Neuron (in vitro differentiated cells): ENCODE measurements at regions not wholly inside any gene's neighbourhood (a gene's known extent, or its start where the extent isn't known, plus 50 kb on each side); places are given as distances from the start of the nearest gene placed in this dataset.
"Not testable (repeated sequence)": the region's sequence is repeated elsewhere in the genome, so short reads cannot be mapped to it uniquely, and the experiment has no call there.

Experiments
- H2AFZ ChIP-seq: one replicate; pipeline ENCODE4 v1.6.1; 2013; ENCODE audit warnings: low read depth, mild to moderate bottlenecking, inconsistent platforms, low read length, moderate library complexity
- H3K27me3 ChIP-seq: one replicate; pipeline ENCODE4 v1.6.1; 2013; ENCODE audit warnings: low read length; ENCODE audit not compliant: insufficient read depth
- H3K36me3 ChIP-seq: one replicate; pipeline ENCODE4 v1.6.1; 2013; ENCODE audit warnings: low read length; ENCODE audit not compliant: insufficient read depth
- H3K4me1 ChIP-seq: one replicate; pipeline ENCODE4 v1.6.1; 2013; ENCODE audit warnings: low read length; ENCODE audit not compliant: insufficient read depth
- H3K4me3 ChIP-seq: 2 replicates; pipeline ENCODE4 v1.5.1; 2013; ENCODE audit warnings: mild to moderate bottlenecking, low read length, moderate library complexity
- H3K9me3 ChIP-seq: one replicate; pipeline ENCODE4 v1.6.1; 2013; ENCODE audit warnings: low read length

DNA sequence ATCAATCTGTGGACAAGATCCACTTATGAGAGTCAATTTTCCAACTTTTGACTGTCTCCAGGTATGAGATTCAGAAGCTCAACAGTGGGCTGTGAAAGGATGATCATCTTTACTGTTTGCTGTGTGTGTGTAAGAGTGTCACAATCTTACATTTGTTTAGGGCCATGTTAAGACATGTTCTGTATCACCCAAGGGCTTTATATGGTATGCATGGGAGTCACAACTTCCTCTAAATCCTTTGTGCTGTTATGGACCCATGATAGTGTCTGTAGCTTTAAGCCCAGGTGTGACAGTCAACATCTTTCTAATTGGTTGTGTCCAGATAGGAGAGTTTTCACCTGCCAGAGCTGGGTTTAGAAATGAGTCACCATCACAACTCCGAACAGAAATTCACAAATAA lies 70.2 kb downstream of the ZNF726 start:
- H2AFZ ChIP-seq, H3K4me3 ChIP-seq, H3K27me3 ChIP-seq, H3K9me3 ChIP-seq, H3K4me1 ChIP-seq, H3K36me3 ChIP-seq: not testable (repeated sequence)

DNA sequence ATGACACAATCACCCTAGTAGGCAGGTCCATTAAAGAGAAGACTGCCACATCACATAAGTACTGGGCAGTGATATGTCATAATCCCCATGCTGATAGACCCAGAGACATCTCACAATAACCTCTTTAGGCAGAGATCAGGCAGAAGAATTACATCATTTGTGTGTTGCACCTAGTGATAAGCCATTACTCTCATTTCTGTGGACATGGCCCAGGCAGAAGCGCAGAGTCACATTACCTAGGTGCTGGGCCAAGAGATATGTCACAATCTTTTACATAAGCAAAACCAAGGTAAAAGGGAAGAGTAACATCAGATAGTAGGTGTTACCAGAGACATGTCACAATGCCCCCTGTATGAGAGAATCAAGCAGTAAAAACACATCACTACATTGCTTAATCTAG lies 71.9 kb downstream of the ZNF726 start:
- H3K4me1 ChIP-seq = no peaks in the 10 kb centered on the region
- H3K4me3 ChIP-seq = no peak overlapping the region
- no peaks in the 10 kb centered on the region for H3K36me3 ChIP-seq
- no peaks in the 10 kb centered on the region for H3K27me3 ChIP-seq
- no peak overlapping the region for H2AFZ ChIP-seq
- no peaks in the 10 kb centered on the region for H3K9me3 ChIP-seq

DNA sequence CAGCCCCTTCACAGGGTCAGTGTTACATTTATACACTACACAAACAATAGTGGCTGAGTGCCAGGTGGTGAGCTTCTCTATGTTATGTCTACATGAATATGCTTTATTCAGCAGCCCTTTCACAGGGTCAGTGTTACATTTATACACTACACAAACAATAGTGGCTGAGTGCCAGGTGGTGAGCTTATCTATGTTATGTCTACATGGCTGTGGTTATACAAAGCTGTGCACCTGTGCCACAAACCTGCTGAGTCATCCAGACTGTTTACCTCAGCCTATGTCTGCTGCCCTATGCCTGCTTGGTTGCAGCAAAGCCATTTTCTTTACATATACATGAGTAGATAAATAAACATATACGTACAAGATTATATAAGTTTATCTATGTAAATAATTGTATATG lies 76.5 kb downstream of the ZNF726 start:
- Histone ChIP-seq H3K27me3 (no peaks in the 10 kb centered on the region), H3K4me3 (no peak overlapping the region), H3K9me3 (no peaks in the 10 kb centered on the region), H2AFZ (no peak overlapping the region), H3K36me3 (no peaks in the 10 kb centered on the region), H3K4me1 (no peaks in the 10 kb centered on the region)

DNA sequence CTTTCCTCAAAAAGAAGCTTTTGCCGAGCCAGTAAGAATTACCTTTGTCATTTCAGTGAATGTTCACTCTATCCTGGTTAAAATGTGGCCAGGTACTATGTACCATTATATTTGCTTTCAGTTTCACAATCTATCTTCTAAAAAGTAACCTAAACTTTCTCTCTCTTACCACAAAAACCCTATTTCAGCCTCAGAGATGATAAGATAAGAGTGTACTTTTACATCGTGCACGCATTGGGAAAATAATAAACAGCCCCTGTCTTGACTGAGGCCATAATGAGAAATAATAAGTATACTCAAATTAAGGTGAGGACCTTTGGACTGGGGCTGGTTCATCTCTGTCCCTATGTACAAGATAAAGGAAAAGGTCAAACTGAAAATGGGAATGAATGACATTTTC lies 77.7 kb downstream of the ZNF726 start:
- Histone ChIP-seq H3K27me3 (no peaks in the 10 kb centered on the region), H2AFZ (no peak overlapping the region), H3K4me1 (no peaks in the 10 kb centered on the region), H3K36me3 (no peaks in the 10 kb centered on the region), H3K4me3 (no peak overlapping the region), H3K9me3 (no peaks in the 10 kb centered on the region)

DNA sequence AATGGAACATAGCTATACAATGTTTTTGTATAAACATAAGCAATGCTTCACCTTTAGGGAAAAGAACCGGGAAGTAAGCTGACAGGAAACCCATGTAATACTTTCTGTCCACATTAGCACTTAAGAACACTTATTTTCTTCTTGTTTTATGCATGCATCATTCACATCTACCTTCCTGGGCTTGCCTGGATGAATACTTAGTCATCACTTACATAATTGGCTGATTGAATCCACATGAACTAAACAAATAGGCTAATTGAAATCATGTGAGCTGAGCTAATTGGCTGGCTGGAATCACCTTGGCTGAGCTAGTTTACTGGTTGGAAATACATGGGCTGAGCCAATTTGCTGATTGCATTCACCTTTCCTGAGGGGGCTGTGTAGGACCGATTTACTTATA lies 78.8 kb downstream of the ZNF726 start:
- H3K4me3 ChIP-seq = no peak overlapping the region
- no peaks in the 10 kb centered on the region for H3K36me3 ChIP-seq
- H3K4me1 ChIP-seq = no peaks in the 10 kb centered on the region
- H2AFZ ChIP-seq = no peak overlapping the region
- H3K27me3 ChIP-seq = no peaks in the 10 kb centered on the region
- H3K9me3 ChIP-seq = peaks cover 4% of the 10 kb centered on the region

DNA sequence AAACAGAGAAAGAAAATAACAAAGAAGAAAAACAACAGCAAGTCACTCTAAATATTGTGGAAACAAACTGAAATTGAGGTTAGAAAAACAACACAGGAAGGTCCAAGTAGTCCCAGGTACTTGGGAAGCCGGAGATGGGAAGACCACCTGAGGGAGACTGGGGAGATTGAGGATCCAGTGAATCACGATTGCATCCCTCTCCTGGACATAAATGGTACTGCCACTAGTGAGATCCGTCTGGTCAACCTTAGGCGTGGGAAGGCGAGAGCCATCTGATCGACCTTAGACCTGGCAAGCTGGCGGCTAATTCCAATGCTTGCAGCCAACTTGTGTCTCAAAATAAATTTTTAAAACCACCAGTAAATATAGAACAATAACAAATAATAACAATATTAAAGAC lies 81.9 kb downstream of the ZNF726 start:
- Histone ChIP-seq H3K9me3 (peaks cover 4% of the 10 kb centered on the region), H3K27me3 (no peaks in the 10 kb centered on the region), H2AFZ (no peak overlapping the region), H3K36me3 (no peaks in the 10 kb centered on the region), H3K4me3 (no peak overlapping the region), H3K4me1 (no peaks in the 10 kb centered on the region)

DNA sequence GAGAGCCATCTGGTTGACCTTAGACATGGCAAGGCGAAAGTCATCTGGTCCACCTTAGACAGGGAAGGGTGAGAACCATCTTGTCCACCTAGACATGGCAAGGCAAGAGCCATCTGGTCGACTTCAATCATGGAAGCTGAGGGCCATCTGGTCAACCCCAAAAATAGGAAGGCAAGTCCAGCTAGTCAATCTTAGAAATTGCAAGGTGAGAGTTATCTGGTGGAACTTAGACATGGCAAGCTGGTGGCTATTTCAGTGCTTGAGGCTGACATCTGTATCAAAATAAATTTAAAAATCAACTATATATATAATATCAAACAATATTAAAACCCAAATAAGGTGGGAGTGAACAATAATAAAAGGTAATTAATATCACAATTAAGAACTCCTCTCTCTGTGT lies 83.9 kb downstream of the ZNF726 start:
- Histone ChIP-seq H3K4me3 (no peak overlapping the region), H3K9me3 (peaks cover 4% of the 10 kb centered on the region)

DNA sequence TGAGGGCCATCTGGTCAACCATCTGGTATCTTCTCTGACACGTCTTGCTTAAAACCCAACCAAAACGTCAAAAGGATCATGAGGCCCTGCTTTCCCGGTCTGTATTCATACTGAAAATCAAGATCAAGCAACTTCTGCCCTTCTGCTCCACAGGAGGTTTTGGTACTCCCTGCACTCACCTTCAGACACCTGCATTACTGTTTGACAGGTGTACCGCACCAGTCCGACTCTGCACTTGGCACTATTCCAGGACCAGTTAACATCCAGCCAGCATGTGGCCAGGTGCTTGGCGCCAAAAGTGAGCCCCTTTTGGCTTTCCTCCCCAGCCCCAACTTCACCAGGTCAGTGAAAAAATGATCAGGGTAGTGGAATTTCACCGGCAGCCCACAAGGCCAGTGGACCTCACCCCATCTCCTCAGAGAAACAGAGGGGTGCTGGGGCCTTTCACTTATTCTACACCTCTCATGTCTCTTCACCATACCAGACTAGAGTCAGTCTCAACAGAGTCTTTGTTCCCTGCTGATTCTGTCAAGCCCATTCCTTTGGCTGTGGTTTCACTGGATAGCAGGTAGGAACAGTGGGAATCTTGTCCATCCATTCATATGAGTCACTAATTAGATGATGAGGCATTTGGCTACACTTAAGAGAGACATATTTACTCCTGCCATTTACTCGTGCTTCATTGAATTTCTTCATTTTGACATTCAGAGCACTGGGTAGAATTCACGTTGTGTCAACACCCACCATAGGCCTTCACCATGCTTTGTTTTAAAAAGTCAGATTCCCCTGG lies 85.3 kb downstream of the ZNF726 start:
- Histone ChIP-seq H2AFZ (no peak overlapping the region), H3K36me3 (no peaks in the 10 kb centered on the region), H3K4me3 (no peak overlapping the region), H3K27me3 (no peaks in the 10 kb centered on the region), H3K9me3 (peaks cover 4% of the 10 kb centered on the region), H3K4me1 (no peaks in the 10 kb centered on the region)

More for the DNA sequence above, 83.9 kb downstream of the ZNF726 start:
- H3K4me1 ChIP-seq = no peaks in the 10 kb centered on the region
- no peak overlapping the region for H2AFZ ChIP-seq
- no peaks in the 10 kb centered on the region for H3K27me3 ChIP-seq
- H3K36me3 ChIP-seq = no peaks in the 10 kb centered on the region

DNA sequence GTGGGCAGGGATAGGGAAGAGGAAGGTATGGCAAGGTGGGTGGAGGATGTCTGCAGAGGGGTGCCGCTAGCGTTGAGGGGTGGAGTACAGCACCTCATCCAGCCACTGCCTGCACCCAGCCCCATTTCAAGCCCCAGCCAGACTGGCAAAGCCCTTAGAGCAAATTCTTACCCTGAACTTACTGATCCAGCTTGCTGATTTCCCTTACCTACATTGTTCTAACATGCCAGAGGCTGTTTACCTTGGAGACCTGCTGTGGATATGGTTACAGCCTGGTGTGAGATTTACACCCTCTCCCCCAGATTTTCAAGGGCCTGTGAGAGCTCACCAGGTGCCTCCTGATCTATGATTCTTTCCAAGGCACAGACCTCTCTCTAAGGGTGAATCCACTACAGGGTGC lies 86.0 kb downstream of the ZNF726 start:
- Histone ChIP-seq H2AFZ (no peak overlapping the region), H3K27me3 (no peaks in the 10 kb centered on the region), H3K4me3 (no peak overlapping the region), H3K9me3 (peaks cover 4% of the 10 kb centered on the region), H3K36me3 (no peaks in the 10 kb centered on the region), H3K4me1 (no peaks in the 10 kb centered on the region)

DNA sequence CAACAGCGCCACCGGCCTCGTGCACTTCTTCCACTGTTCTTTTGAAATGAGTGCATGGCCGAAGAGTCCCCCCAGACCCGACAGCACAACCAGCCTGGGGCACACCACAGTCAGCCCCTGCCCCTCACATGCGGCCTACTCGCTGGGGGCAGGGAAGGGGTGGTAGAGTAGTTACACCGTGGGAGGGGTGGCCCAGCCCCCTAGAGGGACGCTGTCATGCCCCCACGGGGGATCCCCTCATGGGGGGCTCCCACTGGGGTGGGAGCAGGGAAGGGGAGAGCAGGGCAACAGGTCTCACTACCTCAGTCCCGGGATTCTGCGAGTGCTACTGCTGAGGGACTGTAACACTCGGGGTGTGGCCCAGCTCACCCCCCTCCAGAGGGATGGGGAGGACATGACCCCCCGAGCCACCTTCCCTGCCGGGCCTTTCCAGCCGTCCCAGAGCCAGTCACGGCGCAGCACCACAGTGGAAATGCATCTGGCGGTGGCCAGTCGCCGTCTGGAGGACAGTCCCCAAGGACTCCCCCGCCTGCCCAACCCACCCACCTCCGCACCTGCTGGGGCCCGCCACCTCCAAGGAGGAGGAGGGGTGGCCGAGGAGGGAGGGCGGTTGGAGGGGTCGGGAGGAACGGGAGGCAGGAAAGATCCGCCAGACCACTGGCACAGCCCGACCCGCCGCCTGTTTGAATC lies 84.6 kb upstream of the ZNF254 start:
- Histone ChIP-seq H3K9me3 (peaks cover 4% of the 10 kb centered on the region), H2AFZ (no peak overlapping the region), H3K4me1 (no peaks in the 10 kb centered on the region), H3K4me3 (no peak overlapping the region), H3K36me3 (no peaks in the 10 kb centered on the region), H3K27me3 (no peaks in the 10 kb centered on the region)

DNA sequence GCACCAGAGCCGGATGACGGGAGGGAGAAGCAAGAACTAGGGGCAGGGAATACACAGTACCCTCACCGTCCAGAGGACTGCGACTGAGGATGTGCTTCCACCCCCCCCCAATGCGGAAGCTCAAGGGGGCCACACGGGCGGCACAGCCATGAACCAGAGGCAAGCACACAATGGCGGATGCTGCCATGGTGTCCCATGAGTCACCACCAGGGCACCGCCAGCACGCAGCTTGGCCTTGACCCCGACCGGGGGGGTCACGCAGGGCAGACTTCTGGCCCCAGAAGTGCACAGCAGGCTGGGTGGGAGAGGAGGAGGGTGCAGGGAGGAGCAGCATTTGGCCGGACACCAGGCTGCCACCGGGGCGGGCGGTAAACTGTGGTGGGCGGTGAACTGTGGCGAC lies 83.5 kb upstream of the ZNF254 start:
- Histone ChIP-seq H2AFZ (no peak overlapping the region), H3K4me1 (no peaks in the 10 kb centered on the region), H3K4me3 (no peak overlapping the region), H3K9me3 (no peaks in the 10 kb centered on the region), H3K27me3 (no peaks in the 10 kb centered on the region), H3K36me3 (no peaks in the 10 kb centered on the region)

DNA sequence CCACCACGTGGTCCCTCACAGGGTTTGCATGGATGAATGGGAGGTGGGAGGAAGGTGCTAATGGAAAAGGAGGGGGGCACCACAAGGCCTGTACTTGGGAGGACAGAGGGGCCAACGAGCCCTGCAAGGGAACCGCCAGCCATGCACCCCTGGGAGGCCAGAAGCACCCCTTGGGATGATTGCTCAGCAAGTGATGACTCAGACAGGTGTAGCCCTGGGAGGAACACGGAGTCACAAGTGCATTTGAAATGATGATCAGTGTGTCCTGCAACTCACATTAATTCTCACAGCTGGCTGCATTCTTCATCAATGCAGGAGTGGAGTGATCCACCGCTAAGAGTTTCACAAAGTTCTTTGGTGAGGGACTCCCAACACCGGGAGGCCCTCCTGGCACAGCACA lies 82.8 kb upstream of the ZNF254 start:
- H3K9me3 ChIP-seq = no peaks in the 10 kb centered on the region

DNA sequence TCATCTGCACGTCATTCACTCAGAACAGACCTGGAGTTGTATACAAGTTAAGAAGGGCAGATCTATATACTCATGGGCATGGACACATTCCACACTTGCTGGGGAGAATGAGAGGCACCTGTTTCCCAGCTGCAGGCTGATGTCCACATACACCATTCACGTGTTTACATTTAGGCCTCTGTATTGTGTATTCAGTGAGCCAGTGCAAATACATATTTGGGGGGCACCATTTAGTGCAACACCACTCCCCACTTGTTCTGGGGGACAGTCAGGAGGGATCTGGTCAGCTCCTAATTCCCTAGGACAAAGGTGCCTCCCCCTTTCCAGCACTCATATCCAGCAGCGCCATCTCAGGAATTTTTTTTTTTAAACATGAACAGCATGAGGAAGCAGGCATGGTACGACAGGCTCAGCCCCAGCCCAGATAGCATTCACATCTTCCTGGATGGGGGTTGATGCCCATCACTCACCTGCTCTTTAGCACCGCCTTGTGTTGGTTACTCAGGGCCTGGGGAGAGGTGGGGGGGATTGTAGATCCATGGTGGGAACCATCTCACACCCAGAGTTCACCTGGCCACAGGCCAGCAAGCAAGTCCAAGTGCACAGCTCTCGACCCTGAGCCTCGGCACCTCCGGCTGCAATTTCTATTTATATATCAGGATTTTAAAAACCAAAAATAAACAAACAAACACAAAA lies 56.9 kb upstream of the ZNF254 start:
- Histone ChIP-seq H3K4me3 (no peak overlapping the region), H3K4me1 (peaks cover 7% of the 10 kb centered on the region), H3K36me3 (no peaks in the 10 kb centered on the region), H3K9me3 (no peaks in the 10 kb centered on the region), H2AFZ (no peak overlapping the region), H3K27me3 (no peaks in the 10 kb centered on the region)

More for the DNA sequence above, 82.8 kb upstream of the ZNF254 start:
- Histone ChIP-seq H2AFZ (no peak overlapping the region), H3K27me3 (no peaks in the 10 kb centered on the region), H3K4me3 (no peak overlapping the region), H3K4me1 (no peaks in the 10 kb centered on the region), H3K36me3 (no peaks in the 10 kb centered on the region)
